ENCODE measurements at regions not wholly inside any gene's neighbourhood (a gene's known extent, or its start where the extent isn't known, plus 50 kb on each side); places are given as distances from the start of the nearest gene placed in this dataset.

DNA sequence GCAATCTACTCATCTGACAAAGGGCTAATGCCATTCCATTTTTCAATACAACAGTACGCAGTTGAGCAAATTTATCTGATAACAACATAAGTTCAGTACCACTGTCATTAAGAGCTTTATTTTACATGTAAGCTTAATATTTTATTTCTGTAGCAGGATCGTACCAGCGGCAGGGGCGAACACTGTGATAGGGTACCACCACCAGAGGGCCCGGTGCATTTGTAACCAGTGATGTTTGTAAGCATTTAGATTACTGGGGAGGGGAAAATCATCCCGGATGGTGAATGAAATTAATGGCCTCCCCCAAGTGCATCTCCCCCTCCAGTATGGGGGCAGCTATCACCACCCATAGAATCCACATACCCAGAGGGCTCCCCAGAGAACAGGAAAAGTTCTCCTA lies 179.0 kb downstream of the ADGRA3 start:
- no peak for DNase-seq

DNA sequence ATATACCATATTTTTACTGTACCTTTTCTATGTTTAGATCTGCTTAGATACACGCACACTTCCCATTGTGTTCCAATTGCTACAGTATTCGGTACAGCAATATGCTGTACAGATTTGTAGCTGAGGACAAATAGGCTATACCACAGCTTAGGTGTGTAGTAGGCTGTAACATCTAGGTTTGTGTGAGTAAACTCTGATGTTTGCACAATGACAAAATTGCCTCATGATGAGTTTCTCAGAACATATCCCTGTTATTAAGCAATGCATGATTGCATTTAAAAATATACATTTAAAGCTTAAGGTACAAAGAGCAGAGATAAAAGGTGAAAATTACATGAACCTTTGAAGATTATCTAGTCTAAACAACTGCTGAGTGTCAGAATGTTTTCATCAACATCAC lies 181.7 kb downstream of the ADGRA3 start:
- DNase-seq = no peak

- no peak for DNase-seq
Measured at GRCh38 chr4:22324422-22324821, 191.4 kb downstream of the ADGRA3 start.

DNA sequence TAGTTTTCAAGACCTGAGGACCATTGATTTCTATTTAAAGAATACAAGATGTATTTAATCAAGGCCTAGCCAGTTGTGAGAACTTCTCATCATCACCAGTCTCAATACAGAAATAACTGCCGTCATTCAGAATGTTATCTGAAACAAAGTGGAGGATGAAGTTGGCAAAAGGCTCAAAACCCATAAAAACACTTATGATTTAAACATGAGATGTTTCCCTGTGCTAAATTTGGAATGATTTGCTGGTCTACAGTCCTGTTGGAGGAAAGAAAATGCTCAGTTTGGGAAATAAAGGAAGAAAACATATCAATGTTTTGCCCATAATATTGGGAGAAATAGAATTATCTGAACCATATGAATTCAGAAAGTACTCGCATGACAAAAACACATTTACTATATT lies 192.2 kb downstream of the ADGRA3 start:
- DNase-seq = no peak

- DNase-seq = no peak
Measured at GRCh38 chr4:22322996-22323395, 192.9 kb downstream of the ADGRA3 start.

GRCh38 chr4:22315628-22316027 lies 200.2 kb downstream of the ADGRA3 start:
- DNase-seq = no peak

DNA sequence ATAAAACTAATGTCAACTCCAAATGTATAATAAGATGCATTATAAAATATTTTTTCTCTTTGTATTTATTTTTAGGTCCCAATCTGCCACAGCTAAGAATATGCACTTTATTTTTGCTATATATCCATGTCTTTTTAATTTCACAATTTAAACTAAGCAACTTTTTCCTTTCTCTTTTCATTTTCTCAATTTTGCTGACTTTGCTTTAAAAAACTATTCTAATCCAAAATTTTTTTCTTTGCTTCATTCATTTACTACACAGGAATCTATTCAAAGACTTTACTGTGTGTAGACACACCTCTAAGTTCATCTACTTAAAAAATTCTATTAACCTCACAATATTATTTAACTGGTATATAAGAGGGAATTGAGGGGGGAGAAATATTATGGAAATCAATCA lies 201.9 kb downstream of the ADGRA3 start:
- DNase-seq = no peak

DNA sequence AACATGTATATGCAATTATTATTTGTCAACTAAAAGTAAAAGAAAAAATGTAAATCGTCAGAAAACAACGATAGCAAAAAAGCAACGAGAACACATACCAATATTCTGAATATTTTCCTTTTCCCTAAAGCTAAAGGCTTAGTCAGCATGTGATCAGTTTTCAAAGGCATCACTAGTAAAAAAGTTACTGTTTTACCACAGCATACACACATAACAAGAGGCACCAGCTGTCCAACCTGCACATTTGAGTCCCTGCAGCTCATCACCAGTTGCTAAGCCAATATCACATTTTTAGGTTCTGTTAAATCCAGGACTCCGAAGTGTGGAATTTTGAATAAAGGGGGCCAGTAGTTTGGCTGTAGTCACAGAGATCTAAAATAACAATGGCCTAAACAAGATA lies 203.8 kb downstream of the ADGRA3 start:
- no peak for DNase-seq

DNA sequence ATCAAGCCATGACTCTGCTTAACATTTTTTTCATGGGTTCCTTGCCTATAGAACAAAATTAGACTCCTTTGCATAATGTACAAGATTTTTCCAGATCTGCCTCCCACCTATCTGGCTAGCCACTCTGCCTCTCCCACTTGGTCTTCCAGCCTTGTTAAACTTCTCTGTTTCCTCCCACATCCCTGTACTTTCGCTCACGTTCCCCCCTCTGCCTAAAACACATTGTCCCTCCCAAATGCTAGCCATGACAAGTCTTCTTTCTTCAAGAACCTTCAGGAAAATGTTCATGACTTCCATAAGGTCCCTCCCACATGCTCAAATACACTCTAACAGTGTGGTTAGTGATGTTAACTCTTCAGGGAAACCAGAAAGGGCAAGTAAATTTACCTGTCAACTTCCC lies 214.6 kb downstream of the ADGRA3 start:
- no peak for DNase-seq

- DNase-seq = no peak
Measured at GRCh38 chr4:22299678-22300077, 216.2 kb downstream of the ADGRA3 start.

DNA sequence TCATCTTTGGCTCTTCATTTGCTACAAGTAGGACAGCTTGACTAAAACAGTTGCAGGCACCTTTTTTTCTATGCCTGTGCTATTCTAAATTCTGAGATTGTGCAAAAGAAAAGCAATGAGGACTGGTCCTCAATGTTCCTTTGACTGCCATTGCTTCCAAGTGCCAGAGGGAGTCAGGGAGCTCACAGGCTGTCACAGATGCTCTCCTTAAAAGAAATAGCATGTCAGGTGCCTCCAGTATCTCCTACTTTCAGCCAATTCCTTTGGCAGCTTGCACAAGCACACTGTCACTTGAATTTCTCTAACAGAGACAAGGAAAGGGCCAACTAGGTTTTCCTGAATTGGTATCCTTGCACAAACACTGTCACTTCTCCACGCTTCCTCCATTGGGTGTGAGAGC lies 228.2 kb downstream of the ADGRA3 start:
- no peak for DNase-seq

DNA sequence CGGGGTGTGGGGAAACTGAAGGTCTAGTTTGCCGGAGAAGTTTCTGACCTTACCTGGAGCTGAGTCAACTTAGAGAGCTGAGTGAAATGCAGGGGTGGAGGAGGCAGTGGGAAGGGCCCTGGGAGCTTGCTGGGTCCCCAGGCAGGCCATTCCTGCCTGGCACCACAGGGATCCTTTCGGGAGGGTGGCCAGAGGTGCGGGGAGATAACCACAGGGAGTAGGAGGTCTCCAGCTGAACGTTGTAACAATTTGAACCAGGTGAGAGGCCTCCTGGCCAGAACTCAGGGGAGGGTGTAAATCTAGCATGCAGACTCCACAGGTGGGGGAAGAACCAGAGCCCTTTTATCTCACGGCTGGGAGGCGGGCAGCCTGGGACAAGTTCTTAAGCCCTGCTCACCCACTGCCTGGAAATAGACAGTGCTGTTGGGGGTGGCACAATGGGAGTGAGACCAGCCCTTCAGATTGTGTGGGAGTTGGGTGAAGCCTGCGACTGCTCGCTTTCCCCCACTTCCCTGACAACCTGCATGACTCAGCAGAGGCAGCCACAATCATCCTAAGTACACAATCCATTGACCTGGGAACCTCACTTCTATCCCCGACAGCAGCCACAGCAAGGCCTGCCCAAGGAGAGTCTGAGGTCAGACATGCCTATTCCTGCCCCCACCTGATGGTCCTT lies 247.4 kb downstream of the ADGRA3 start:
- no peak for DNase-seq

- DNase-seq = no peak
Measured at GRCh38 chr4:22264261-22264660, 251.6 kb downstream of the ADGRA3 start.

DNA sequence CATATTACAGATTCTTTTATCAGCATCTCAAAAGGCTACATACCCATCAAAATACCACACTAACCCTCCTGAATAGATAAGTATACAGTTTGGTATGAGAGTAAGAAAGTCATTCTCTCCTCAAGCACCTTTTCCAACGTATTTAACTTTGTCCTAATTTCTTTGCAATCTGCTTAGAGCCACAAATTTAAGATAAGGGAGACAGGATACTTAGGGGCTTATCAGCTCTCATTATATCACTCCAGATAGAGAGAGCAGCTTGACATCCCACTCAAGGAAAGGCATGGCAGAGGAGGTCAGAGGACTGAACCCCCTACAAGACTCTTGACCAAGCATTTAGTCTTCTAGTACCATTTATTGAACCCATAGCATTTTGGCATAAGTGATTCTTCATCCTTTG lies 262.4 kb downstream of the ADGRA3 start:
- no peak for DNase-seq

- DNase-seq = no peak
Measured at GRCh38 chr4:22246847-22247246, 269.0 kb downstream of the ADGRA3 start.

DNA sequence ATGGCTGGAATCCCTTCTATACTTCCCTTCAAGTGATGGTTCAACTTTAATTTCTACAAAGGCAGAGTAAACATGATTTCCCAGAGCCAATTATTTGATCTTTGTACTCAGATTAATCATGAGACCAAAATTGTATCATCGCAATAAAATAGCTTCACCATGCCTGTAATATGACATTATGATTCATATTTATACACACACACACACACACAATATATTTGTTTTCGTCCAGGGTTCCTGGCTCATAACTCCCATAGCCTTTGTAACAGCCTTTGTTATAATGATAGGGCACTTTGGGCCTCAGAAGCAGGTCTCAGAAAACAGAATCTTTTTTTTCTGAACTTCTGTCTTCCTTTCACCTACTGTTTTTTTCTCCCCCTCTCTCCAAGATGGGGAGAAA lies 270.6 kb downstream of the ADGRA3 start:
- no peak for DNase-seq

DNA sequence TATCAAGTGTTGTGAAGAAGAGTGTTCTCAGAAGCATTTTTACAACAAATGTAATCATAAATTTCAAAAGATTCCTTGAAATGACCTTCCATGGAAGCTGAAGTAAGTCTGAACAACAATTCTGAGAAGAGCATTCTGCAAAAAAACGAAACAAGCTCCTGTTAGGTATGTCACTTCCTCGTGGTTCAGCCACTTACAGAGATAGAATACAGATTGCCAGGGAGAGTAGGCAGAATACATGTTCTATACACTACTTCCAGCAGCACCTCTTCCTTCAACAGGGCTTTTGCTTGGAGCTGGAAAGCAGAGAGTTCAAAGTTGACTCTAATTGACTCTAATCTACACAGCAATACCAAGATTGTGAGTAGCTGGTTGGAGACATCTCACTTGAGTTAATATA lies 274.5 kb downstream of the ADGRA3 start:
- no peak for DNase-seq

DNA sequence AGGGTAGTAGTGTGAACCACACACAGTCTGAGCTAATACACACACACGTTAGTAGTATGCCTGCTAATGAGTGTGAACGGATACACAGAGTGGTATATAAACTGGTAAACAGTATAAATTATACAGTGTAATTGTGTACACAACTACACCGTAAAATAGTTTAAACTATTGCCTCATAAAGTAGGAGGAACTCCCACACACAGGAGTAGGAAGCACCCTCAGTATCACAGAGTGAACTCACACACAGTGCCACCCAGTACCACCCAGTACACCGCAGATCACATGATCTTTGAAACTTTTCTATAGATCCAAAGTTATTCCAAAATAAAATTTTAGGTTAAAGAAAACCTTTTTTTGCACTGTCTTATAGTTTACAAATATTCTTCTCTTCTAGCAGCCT lies 275.1 kb downstream of the ADGRA3 start:
- DNase-seq = no peak

DNA sequence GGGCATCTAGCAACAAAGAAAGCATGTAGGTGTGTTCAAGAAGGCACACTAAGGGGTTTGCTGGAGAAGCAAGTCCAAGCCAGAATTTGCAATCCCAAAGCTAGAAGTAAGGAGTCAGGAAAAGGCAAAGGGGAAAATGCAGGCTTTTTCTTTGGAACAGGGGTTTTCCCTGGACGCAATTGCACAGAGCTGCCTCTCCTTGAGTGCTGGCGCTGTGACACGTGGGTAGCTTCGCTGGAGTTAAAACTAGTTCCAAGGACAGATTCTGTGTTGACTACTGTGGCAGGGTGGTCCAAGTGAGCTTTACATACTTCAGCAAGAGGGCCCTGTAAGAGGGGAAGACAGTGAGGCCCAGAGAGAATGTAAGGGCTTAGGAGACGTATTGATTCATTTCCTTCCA lies 277.1 kb downstream of the ADGRA3 start:
- no peak for DNase-seq

- no peak for DNase-seq
Measured at GRCh38 chr4:22237846-22238494, 277.9 kb downstream of the ADGRA3 start.

GRCh38 chr4:22237155-22237751 lies 278.6 kb downstream of the ADGRA3 start:
- peak; percentile 14 for DNase-seq

- no peak for DNase-seq
Measured at GRCh38 chr4:22235698-22236097, 280.2 kb downstream of the ADGRA3 start.

DNA sequence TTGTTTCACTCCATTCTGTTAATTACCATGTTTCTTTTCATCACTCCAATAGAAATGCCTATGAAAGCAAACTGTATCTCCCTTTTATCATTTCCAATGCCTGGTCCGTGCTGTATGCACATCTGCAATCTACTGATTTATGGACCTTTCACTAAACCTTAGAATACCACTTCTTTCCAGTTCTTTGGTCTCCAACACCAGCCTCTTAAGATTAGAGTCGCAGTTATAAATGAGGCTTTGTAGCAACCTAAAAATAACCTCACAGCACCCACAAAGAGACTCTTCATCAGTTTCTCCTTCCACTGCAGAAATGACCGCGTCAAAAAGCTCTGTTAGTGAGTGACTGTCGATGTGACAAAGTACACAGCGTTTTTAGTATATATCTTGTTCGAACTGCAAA lies 282.6 kb downstream of the ADGRA3 start:
- DNase-seq = no peak

DNA sequence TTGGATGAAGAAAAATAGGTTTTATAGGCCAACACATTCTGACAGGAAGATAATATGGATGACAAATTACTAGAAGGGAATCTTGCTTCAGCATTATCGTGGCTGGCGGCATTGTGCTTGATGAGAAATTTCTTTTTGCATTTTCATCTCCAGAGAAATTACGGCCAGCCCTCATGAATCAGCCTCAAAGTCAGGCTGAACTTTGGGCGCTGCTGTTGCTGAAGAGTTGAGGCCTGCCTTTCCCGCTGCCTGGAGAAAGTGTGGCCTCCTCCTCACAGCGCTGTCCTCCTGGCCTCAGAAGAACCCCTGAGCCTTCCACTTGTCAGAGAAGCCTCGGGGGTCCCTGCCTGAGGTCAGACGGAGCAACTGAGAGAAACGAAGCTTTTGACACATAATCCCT lies 272.4 kb upstream of the KCNIP4 start:
- no peak for DNase-seq

DNA sequence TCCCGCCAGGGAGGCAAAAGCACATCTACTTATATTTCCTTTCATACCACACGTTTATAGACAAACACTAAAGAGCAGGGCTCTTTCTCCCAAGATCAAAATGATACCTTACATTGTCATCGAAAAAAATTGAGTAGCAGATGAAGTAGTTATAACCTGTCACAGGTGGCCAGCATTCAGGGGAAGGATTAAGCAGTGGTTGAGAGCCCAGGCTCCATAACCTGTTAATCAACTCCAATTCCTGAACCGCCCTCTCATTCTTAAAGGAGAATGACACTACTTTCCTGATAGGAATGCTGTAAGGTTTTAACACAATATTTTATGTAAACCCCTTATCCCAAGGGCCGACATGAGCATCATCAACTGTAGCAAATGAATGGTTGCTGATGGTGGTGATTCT lies 268.9 kb upstream of the KCNIP4 start:
- DNase-seq = no peak

Measured in activated CD4-positive, alpha-beta T cell treated with anti-CD3 and anti-CD28 coated beads, Interleukin-2, amount 50 U/mL, for 16 hours (primary cell).